H9 (cell line): ENCODE measurements at regions not wholly inside any gene's neighbourhood (a gene's known extent, or its start where the extent isn't known, plus 50 kb on each side); places are given as distances from the start of the nearest gene placed in this dataset.

ENCODE experiments used
- DNase-seq: peaks from one replicate; pipeline ENCODE4 v3.0.0-alpha.2; 2017
- H2AFZ ChIP-seq: one replicate; pipeline ENCODE4 v1.6.1; 2013; ENCODE audit warnings: mild to moderate bottlenecking, low read length, control low read depth, moderate library complexity
- H2AK5ac ChIP-seq: 2 replicates; pipeline ENCODE4 v1.6.1; 2013; ENCODE audit warnings: low read length, control low read depth, mixed read lengths; ENCODE audit not compliant: insufficient read length
- H2BK120ac ChIP-seq: one replicate; pipeline ENCODE4 v1.6.1; 2013; ENCODE audit warnings: low read depth, mild to moderate bottlenecking, low read length, control low read depth, inconsistent platforms; ENCODE audit not compliant: poor library complexity, severe bottlenecking
- H2BK12ac ChIP-seq: 2 replicates; pipeline ENCODE4 v1.6.1; 2013; ENCODE audit warnings: low read length, control low read depth, mixed read lengths, low read depth; ENCODE audit not compliant: insufficient read length
- H2BK15ac ChIP-seq: 2 replicates; pipeline ENCODE4 v1.6.1; 2013; ENCODE audit warnings: low read depth, low read length, control low read depth
- H2BK20ac ChIP-seq: one replicate; pipeline ENCODE4 v1.6.1; 2013; ENCODE audit warnings: low read depth, mild to moderate bottlenecking, low read length, control low read depth, inconsistent platforms; ENCODE audit not compliant: poor library complexity, severe bottlenecking
- H2BK5ac ChIP-seq: 2 replicates; pipeline ENCODE4 v1.6.1; 2013; ENCODE audit warnings: low read length, control low read depth, mixed read lengths; ENCODE audit not compliant: insufficient read length
- H3K14ac ChIP-seq: 2 replicates; pipeline ENCODE4 v1.6.1; 2013; ENCODE audit warnings: low read length, control low read depth; ENCODE audit not compliant: insufficient read depth
- H3K18ac ChIP-seq: 2 replicates; pipeline ENCODE4 v1.6.1; 2013; ENCODE audit warnings: low read depth, mild to moderate bottlenecking, mixed read lengths, low read length, control low read depth; ENCODE audit not compliant: insufficient read length
- H3K23ac ChIP-seq: 2 replicates; pipeline ENCODE4 v1.6.1; 2013; ENCODE audit warnings: low read length, control low read depth, mixed read lengths, low read depth; ENCODE audit not compliant: insufficient read length
- H3K23me2 ChIP-seq: 2 replicates; pipeline ENCODE4 v1.6.1; 2013; ENCODE audit warnings: low read depth, mild to moderate bottlenecking, mixed read lengths, low read length, control low read depth; ENCODE audit not compliant: insufficient read length, poor library complexity, severe bottlenecking
- H3K27ac ChIP-seq: 2 replicates; pipeline ENCODE4 v1.5.1; 2013; ENCODE audit warnings: low read length, control low read depth, mixed read lengths, low read depth; ENCODE audit not compliant: insufficient read length
- H3K27me3 ChIP-seq: 2 replicates; pipeline ENCODE4 v1.6.1; 2013; ENCODE audit warnings: low read length, control low read depth, inconsistent platforms; ENCODE audit not compliant: insufficient read depth
- H3K4ac ChIP-seq: 2 replicates; pipeline ENCODE4 v1.6.1; 2013; ENCODE audit warnings: low read depth, mild to moderate bottlenecking, control low read depth, inconsistent platforms, low read length, moderate library complexity
- H3K4me1 ChIP-seq: 2 replicates; pipeline ENCODE4 v1.6.1; 2013; ENCODE audit warnings: low read length, control low read depth, inconsistent platforms; ENCODE audit not compliant: insufficient read depth
- H3K4me2 ChIP-seq: 2 replicates; pipeline ENCODE4 v1.6.1; 2013; ENCODE audit warnings: low read length, control low read depth, mixed read lengths; ENCODE audit not compliant: insufficient read length, insufficient read depth
- H3K56ac ChIP-seq: 2 replicates; pipeline ENCODE4 v1.6.1; 2013; ENCODE audit warnings: low read depth, mild to moderate bottlenecking, mixed read lengths, low read length, control low read depth; ENCODE audit not compliant: insufficient read length
- H3K79me1 ChIP-seq: 2 replicates; pipeline ENCODE4 v1.6.1; 2013; ENCODE audit warnings: low read depth, mild to moderate bottlenecking, moderate library complexity, low read length, control low read depth, inconsistent platforms; ENCODE audit not compliant: insufficient read depth, poor library complexity, severe bottlenecking
- H3K79me2 ChIP-seq: 2 replicates; pipeline ENCODE4 v1.6.1; 2013; ENCODE audit warnings: low read length, control low read depth, inconsistent platforms; ENCODE audit not compliant: insufficient read depth
- H3K9ac ChIP-seq: 2 replicates; pipeline ENCODE4 v1.6.1; 2013; ENCODE audit warnings: low read length, control low read depth, mixed read lengths; ENCODE audit not compliant: insufficient read length; ENCODE audit errors: extremely low read depth
- H3K9me3 ChIP-seq: one replicate; pipeline ENCODE4 v1.6.1; 2013; ENCODE audit warnings: low read depth, low read length, inconsistent platforms; ENCODE audit not compliant: control insufficient read depth
- H3T11ph ChIP-seq: one replicate; pipeline ENCODE4 v1.6.1; 2013; ENCODE audit warnings: mild to moderate bottlenecking, low read length, control low read depth, inconsistent platforms
- H4K20me1 ChIP-seq: one replicate; pipeline ENCODE4 v1.6.1; 2013; ENCODE audit not compliant: control insufficient read depth, insufficient read length, insufficient read depth
- H4K5ac ChIP-seq: 2 replicates; pipeline ENCODE4 v1.6.1; 2013; ENCODE audit warnings: low read depth, mild to moderate bottlenecking, mixed read lengths, low read length, control low read depth; ENCODE audit not compliant: insufficient read length
- H4K8ac ChIP-seq: replicated peaks from 2 replicates; pipeline ENCODE4 v1.6.1; 2013; ENCODE audit warnings: low read length, control low read depth, mixed read lengths, low read depth; ENCODE audit not compliant: insufficient read length
- H4K91ac ChIP-seq: 2 replicates; pipeline ENCODE4 v1.6.1; 2013; ENCODE audit warnings: low read depth, mild to moderate bottlenecking, moderate library complexity, mixed read lengths, low read length, control low read depth; ENCODE audit not compliant: insufficient read length
- H3K27ac Mint-ChIP-seq, 3 experiments: 2 replicates in 2 of 3; 3 replicates in 1 of 3; pipeline ENCODE4 v1.8.0; 2020 to 2021; ENCODE audit warnings: mixed read lengths in 3 of 3, mild to moderate bottlenecking in 1 of 3, moderate library complexity in 1 of 3
- H3K27me3 Mint-ChIP-seq: 2 replicates; pipeline ENCODE4 v1.8.0; 2021; ENCODE audit warnings: low read depth, mild to moderate bottlenecking, moderate library complexity, mixed read lengths
- H3K36me3 Mint-ChIP-seq, 3 experiments: 2 replicates in 2 of 3; 3 replicates in 1 of 3; pipeline ENCODE4 v1.8.0; 2020 to 2021; ENCODE audit warnings: low read depth in 3 of 3, mixed read lengths in 3 of 3; ENCODE audit not compliant: insufficient read depth in 1 of 3
- H3K4me1 Mint-ChIP-seq, 2 experiments: 2 replicates each; pipeline ENCODE4 v1.8.0; 2020; ENCODE audit warnings: mixed read lengths in 2 of 2
- H3K4me3 Mint-ChIP-seq, 2 experiments: 2 replicates in 1 of 2; 3 replicates in 1 of 2; pipeline ENCODE4 v1.8.0; 2020 to 2021; ENCODE audit warnings: mild to moderate bottlenecking in 2 of 2, mixed read lengths in 2 of 2, moderate library complexity in 1 of 2
- H3K9me3 Mint-ChIP-seq, 2 experiments: 2 replicates in 1 of 2; 3 replicates in 1 of 2; pipeline ENCODE4 v1.8.0; 2020; ENCODE audit warnings: mild to moderate bottlenecking in 2 of 2, mixed read lengths in 2 of 2, moderate library complexity in 1 of 2
- WGBS: extraction: QIAGEN DNeasy Blood & Tissue Kit; methylation state at CpG from one replicate; pipeline ENCODE4 v1.1.7; 2013; ENCODE audit warnings: missing lambda C conversion rate, low lambda C conversion rate, mixed read lengths; ENCODE audit not compliant: insufficient read length; ENCODE audit errors: extremely low coverage; 5-methylcytosine and 5-hydroxymethylcytosine counted together
- TF ChIP-seq, protein P1 (sequence below): fragments of 200-600 bp; sonication (generic); conservative IDR thresholded peaks from 3 replicates; pipeline ENCODE4 v1.8.0; 2021; ENCODE audit warnings: antibody characterized with exemption, mild to moderate bottlenecking

DNA sequence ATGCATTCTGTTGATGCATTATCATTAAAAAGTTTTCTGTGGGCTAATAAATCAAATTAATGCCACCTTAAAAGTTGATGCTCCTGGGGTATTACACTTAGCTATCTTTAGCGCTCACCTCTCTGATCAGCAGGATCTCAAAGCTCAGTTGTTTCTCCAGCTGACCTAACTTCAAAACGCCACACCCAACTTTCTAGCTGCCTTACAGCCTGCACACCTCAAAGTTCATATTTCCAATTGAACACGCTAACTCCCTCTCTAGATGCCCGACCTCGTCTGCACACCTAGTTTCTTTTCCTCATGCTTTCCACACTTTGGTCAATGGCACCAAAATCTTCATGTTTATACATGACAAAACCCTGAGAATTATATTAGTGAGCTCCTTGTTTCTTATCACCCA lies 98.2 kb upstream of the AGTR1 start:
- Histone ChIP-seq H3T11ph (no peak overlapping the region), H3K23me2 (no peaks in the 10 kb centered on the region), H2BK120ac (no peak overlapping the region), H3K23ac (no peak overlapping the region), H3K9me3 (no peaks in the 10 kb centered on the region), H4K20me1 (no peaks in the 10 kb centered on the region), H3K4me2 (no peak overlapping the region), H2BK5ac (no peak overlapping the region), H3K4me1 (no peaks in the 10 kb centered on the region), H3K79me2 (no peaks in the 10 kb centered on the region), H2BK20ac (no peak overlapping the region), H4K91ac (no peak overlapping the region), H3K4ac (no peak overlapping the region), H2AK5ac (no peak overlapping the region), H3K14ac (no peak overlapping the region), H3K79me1 (no peaks in the 10 kb centered on the region), H3K27me3 (no peaks in the 10 kb centered on the region), H4K8ac (no peak overlapping the region), H3K18ac (no peak overlapping the region), H2BK12ac (no peak overlapping the region), H3K56ac (no peak overlapping the region), H4K5ac (no peak overlapping the region), H3K9ac (no peak overlapping the region), H2BK15ac (no peak overlapping the region), H3K27ac (no peak overlapping the region), H2AFZ (no peak overlapping the region)
- TF ChIP-seq, protein P1, sequence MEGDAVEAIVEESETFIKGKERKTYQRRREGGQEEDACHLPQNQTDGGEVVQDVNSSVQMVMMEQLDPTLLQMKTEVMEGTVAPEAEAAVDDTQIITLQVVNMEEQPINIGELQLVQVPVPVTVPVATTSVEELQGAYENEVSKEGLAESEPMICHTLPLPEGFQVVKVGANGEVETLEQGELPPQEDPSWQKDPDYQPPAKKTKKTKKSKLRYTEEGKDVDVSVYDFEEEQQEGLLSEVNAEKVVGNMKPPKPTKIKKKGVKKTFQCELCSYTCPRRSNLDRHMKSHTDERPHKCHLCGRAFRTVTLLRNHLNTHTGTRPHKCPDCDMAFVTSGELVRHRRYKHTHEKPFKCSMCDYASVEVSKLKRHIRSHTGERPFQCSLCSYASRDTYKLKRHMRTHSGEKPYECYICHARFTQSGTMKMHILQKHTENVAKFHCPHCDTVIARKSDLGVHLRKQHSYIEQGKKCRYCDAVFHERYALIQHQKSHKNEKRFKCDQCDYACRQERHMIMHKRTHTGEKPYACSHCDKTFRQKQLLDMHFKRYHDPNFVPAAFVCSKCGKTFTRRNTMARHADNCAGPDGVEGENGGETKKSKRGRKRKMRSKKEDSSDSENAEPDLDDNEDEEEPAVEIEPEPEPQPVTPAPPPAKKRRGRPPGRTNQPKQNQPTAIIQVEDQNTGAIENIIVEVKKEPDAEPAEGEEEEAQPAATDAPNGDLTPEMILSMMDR, result no peak
- H3K9me3 Mint-ChIP-seq, result no peaks in the 10 kb centered on the region
- no peak overlapping the region for H3K4me3 Mint-ChIP-seq
- DNase-seq, result no peak
- no peak overlapping the region; a peak in 1 of 7 replicates for H3K27ac Mint-ChIP-seq
- no peaks in the 10 kb centered on the region for H3K36me3 Mint-ChIP-seq
- H3K27me3 Mint-ChIP-seq, result no peaks in the 10 kb centered on the region
- no CpG with 5 or more reads among the region's 5 CpGs for WGBS
- H3K4me1 Mint-ChIP-seq, result no peaks in the 10 kb centered on the region
